GM12872 (cell line): ENCODE measurements at regions not wholly inside any gene's neighbourhood (a gene's known extent, or its start where the extent isn't known, plus 50 kb on each side); places are given as distances from the start of the nearest gene placed in this dataset.

ENCODE experiments used
- TF ChIP-seq, protein P1 (sequence below): IDR thresholded peaks from 3 replicates; pipeline ENCODE4 v1.5.1; 2011; ENCODE audit warnings: low read depth, mild to moderate bottlenecking, low read length, moderate library complexity; ENCODE audit not compliant: insufficient read depth

DNA sequence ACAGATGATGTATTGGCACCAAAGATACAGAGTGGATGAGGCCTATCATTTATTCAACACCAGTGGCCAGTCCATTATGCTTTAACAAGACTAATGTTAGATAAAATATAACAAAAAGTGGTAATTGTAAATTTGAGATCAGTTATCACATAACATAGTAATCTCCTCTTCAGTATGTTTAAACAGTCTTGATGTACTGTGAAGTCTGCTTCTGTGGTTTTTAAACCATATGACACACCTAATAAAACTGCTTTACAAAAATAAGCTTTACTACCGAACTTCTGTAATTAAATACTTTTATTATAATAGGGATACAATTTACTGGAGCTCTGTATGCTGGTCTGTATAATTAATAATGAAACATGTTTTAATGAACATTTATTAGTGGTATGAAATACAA lies 2156.1 kb upstream of the CELF4 start:
- TF ChIP-seq, protein P1, sequence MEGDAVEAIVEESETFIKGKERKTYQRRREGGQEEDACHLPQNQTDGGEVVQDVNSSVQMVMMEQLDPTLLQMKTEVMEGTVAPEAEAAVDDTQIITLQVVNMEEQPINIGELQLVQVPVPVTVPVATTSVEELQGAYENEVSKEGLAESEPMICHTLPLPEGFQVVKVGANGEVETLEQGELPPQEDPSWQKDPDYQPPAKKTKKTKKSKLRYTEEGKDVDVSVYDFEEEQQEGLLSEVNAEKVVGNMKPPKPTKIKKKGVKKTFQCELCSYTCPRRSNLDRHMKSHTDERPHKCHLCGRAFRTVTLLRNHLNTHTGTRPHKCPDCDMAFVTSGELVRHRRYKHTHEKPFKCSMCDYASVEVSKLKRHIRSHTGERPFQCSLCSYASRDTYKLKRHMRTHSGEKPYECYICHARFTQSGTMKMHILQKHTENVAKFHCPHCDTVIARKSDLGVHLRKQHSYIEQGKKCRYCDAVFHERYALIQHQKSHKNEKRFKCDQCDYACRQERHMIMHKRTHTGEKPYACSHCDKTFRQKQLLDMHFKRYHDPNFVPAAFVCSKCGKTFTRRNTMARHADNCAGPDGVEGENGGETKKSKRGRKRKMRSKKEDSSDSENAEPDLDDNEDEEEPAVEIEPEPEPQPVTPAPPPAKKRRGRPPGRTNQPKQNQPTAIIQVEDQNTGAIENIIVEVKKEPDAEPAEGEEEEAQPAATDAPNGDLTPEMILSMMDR: no peak

DNA sequence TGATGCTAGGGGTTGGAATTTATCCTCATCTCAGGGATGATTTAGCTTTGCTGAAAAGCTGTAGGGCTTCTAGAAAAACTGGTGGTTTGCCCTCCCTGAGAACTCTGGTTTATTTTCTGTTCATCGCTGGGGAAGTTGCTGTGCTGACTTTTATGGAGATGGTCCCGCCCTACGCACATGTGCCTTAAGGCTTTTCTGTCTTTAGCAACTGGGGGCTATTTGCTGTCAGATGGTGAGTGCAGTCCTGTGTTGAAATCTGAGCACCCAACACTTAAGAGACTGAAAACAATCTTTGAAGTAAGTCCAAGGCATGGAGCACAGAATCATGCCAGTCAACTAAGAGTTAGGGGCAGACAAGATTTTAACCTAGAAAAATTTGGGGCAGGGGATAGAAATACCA lies 2148.4 kb upstream of the CELF4 start:
- TF ChIP-seq, protein P1: no peak

DNA sequence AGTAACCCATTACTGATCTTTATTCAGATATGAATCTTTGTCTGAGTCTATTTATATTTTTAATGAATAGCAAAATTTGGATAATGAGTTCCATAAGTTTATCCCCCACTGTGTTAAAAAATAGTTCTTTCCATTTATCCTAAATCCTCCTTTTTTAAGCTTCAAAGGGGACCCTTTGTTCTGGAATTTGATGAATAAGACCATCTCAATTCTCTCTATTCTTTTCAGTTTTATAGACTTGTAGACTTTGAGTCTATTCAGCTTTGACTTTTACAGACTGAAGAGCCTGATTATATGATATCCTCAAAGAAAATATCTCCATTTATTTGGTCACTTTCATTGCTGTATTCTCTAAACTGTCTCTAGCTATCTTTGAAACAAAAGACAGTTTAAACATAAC lies 2146.1 kb upstream of the CELF4 start:
- TF ChIP-seq, protein P1: no peak

DNA sequence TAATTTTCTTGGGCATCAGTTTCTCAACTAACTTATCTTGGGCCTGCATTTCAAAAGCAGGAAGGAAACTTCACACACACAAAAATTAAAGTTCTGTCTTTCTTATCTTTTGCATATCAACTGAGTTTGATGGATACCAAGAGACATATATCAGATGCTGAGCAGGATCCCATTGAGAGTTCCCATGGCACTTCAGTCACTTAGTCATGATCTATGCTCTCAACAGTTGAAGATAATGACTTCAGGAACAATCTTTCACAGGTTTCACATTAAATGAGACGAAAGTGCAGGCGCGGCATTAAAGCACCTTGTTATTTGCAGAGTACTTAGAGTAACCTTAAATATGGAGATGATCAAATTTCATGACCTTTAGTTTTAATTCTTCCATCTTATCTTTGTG lies 2139.8 kb upstream of the CELF4 start:
- TF ChIP-seq, protein P1: no peak

DNA sequence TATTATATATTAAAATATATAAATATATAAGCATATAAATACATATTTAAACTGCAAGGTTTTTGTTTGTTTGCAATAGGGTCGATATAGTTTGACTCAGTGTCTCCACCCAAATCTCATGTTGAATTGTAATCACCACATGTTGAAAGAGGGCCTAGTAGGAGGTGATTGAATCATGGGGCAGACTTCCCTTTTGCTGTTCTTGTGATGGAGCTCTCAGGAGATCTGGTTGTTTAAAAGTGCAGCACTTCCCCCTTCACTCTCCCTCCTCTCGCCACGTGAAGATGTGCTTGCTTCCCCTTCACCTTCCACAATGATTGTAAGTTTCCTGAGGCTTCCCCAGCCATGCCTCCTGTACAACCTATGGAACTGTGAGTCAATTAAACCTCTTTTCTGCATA lies 2137.3 kb upstream of the CELF4 start:
- TF ChIP-seq, protein P1: no peak

DNA sequence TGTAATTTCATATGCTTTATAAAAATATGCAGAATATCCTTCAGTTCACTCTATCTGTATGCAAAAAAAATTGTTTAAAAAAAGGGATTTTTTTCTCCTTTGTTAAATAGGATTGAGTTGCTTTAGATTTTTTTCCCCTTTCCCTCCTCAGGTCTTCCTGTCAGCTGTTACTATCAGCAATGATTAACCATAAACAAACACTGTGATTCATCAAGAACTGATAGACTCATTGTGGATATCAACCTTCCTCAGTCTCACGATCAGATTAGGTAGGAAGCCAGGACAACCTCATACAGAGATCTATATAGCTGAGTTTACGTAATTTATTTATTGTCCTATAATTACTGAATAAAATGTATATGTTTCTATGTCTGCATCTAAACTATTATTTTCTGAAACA lies 2136.2 kb upstream of the CELF4 start:
- TF ChIP-seq, protein P1: no peak

DNA sequence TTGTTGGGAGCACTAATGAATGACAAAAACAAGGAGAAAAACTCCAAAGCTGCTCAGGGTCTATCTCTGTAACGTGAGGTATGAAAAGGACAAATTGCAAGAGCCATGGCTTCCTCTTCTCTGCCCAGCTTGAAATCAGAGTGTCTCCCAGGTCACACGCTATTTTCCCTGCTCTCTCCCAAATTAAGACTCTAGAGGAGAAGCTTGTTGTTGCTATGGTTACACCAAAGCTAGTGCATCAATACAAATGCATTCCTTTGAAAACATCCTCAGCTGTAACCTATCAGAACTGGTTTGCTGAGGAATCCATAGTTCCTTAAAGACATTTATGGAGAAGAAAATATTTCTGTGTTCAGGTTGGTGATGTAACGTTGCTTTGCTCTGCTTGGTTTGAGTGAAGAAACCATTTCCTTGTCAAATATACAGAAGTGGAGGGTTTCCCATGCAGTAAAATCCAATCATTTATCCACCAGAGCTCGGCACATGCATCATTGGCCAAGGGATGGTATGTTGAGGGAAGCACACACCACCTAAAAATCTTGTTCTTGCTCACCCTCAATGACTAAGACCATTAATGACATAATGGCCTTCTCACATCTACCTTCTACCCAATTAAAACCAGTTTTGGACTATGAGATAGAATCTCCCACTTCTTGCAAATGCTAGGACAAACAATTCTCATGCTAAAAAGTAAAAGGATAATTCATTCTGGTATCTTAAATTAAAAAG lies 2135.6 kb upstream of the CELF4 start:
- TF ChIP-seq, protein P1: no peak
